COLO829 (cell line): ENCODE measurements at regions not wholly inside any gene's neighbourhood (a gene's known extent, or its start where the extent isn't known, plus 50 kb on each side); places are given as distances from the start of the nearest gene placed in this dataset.
"Not testable (repeated sequence)": the region's sequence is repeated elsewhere in the genome, so short reads cannot be mapped to it uniquely, and the experiment has no call there.

Experiments
- DNase-seq: peaks from one replicate; pipeline ENCODE4 v3.0.0; 2012; ENCODE audit warnings: low spot score

DNA sequence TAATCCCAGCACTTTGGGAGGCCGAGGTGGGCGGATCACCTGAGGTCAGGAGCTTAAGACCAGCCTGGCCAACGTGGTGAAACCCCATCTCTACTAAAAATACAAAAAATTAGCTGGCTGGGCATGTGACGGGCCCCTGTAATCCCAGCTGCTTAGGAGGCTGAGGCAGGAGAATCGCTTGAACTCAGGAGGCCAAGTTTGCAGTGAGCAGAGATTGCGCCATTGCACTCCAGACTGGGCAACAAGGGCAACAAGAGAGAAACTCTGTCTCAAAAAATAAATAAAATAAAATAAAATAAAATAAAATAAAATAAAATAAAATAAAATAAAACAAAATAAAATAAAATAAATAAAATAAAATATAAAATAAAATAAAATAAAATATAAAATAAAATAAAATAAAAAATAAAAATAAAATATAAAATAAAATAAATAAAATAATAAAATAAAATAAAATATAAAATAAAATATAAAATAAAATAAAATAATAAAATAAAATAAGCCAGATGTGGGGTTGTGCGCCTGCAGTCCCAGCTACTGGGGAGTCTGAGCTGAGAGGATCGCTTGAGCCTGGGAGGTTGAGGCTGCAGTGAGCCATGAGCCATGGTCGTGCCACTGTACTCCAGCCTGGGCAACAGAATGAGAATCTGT, 49.8 kb upstream of the ITGB1 start:
- DNase-seq = not testable (repeated sequence)
